NOMO-1 treated with dmso at 0.1 percent for 144 hours (cell line): ENCODE measurements at regions not wholly inside any gene's neighbourhood (a gene's known extent, or its start where the extent isn't known, plus 50 kb on each side); places are given as distances from the start of the nearest gene placed in this dataset.
"Not testable (repeated sequence)": the region's sequence is repeated elsewhere in the genome, so short reads cannot be mapped to it uniquely, and the experiment has no call there.

Source experiments
- DNase-seq: peaks from one replicate; lab custom pipeline; 2025; ENCODE audit not compliant: unreplicated experiment; lab: John Stamatoyannopoulos, UW

DNA sequence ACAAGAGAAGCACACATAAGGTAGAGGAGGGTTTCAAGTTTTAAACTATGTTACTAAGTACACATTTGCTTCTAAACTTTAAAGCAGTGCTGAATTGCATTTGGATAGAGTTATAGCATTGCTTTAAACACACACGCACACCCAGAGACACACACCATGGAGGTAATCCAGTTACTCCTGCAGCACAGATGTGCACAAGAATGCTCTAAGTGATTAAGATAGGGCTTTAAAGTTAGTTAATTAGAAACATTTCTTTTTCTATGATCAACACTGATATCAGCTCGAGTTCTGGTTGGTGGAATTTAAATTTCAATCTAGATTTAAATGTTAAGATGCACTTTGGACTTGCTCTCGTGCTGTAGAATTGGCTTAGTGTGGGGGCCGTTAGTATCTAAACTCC, 492.3 kb downstream of the ZEB2 start:
- no peak for DNase-seq

DNA sequence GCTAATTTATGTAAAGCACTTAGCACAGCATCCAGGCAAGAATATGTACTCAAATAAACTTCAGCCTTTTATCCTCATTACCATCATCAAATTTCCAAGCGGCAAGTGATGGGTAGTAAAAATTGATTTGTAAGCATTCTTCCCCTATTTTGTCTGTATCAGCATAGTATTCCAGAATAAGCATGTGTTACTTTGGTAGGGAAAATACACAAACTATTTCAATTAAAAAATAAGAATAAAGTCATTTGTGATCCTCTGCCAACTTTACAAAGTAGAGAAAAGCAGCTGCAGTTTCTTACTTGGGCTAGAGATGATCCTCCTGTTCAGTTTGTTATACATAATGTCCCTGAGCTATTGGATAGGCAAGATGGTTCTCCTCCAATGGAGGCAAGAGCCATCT, 493.2 kb downstream of the ZEB2 start:
- DNase-seq: no peak

DNA sequence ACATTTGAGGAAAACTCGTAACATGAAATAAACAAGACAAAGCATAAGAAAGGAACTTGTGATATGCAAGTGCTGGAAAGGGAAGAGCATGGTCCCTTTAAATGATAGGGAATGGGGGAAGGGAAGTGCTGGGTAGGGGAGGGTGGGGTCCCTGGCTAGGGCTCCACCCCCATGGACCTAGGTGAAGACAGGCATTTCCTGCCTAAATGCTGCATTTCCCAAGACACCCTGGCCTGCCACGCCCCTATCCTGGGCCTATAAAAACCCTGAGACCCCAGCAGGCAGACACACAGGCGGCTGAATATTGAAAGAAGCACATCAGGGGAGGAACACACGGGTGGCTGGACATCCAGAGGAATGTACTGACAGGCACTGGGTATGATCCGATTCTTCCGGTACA, 499.9 kb downstream of the ZEB2 start:
- DNase-seq: no peak

DNA sequence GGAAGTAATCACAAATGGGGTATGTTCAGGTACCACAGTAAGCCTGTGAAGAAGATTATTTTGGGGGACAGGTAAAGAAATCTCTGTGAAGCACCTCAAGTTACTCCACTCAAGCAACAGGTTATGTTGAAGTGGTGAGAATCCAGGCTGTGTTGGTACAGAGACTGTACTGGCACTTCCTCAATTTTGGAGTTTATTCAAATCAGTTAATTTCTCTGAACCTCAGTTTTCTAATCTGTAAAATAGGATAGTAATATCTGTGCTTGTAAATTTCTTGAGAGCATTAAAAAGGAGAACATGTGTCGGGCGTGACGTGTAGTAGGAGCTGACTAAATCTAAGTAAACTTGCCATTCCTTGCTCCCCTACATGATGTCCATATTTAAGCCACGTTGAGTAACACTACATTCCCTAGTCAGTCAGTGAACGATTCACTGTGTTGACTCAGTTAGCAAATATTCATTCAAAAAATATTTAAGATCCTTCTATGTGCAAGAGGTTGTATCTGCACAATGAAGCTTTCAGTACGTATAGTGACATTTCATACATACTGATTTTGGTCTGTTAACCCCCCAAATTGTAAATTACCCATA, 504.2 kb downstream of the ZEB2 start:
- DNase-seq: no peak

DNA sequence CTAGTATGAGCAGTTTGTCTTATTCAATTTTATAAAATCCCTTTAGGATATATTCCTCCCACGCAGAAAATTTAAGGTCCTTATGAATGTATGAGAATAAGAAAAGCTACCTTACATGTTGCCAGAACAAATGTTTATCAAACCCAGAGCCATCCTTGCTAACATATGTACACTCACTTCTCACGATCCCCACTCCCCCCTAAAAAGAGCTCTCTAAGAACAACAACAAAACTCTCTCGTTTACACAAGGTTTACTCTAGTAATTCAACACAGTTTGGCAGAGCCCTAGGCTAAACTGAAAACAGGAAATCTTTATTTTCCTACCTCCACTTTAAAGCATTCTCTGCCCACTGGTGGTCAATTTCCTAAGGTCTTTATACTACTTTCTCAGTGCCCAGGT, 504.9 kb downstream of the ZEB2 start:
- no peak for DNase-seq

DNA sequence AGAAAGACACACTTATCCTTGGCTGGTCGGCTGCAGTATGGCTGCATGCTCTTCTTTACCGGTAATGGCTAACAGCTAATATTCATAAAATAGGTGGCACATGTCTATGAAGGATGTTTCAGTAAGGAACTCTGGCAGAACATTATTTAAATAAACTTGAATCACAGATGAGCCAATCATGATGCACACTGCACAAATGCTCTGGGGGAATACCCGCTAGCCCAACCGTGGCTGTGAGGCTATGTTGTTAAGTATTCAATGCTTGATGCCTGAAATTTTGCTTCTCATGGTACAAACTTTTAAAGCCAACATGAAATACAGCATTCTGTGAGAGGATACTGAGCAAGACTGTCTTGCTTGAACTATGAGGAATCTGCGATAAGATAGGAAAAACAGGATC, 505.8 kb downstream of the ZEB2 start:
- DNase-seq: no peak

DNA sequence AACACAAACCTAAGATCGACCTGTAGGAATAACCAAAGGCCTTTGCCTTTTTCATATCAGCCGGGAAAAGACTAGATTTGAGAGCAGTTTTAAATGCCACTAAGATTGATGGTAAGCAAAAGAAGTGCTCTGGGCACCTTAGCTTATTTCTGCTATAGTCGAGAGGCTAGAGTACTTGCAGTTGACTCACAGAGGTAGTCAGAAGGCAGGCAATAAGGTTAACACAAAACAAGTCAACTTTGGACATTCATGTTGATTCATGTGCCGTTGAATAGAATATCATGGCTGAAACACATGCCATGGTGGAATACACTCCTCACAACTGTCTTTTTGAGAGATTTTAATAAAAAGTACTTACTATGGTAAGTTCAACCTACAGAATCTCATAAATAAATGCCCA, 507.6 kb downstream of the ZEB2 start:
- no peak for DNase-seq

DNA sequence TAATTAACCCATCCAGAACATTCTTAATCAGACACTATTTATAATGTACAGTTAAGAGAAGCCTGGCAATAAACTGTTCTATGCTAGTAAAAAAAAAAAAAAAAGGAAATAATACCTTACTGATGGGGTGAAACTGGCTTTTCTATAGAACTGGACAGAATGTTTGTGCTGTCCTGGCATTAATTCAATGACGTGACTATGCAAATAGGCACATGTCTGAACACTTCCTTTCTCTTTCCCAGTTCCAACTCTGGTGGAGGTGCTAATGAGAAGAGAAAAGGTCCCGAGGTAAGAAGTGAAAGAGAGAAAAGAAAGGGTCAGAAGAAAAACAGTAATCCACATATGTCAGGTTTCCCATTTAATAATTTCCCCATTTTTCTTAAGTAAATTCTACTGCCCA, 508.4 kb downstream of the ZEB2 start:
- no peak for DNase-seq

DNA sequence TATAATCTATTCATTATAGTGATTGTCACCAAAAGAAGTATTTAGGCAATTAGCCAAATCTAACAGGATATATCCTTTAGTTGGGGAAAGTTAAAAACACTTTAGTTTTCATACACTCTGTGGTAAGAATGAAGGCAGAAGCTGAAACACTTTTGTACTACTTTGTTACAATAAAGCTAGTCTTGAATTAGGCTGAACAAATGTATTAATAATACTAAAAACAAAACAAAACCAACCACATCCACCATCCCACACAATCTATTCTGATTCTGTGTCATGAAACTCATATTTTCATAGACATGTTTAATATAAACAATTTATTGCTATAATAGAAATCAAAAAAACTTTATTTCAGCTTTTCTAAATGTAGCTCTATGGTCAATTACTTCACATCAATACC, 508.8 kb downstream of the ZEB2 start:
- no peak for DNase-seq

DNA sequence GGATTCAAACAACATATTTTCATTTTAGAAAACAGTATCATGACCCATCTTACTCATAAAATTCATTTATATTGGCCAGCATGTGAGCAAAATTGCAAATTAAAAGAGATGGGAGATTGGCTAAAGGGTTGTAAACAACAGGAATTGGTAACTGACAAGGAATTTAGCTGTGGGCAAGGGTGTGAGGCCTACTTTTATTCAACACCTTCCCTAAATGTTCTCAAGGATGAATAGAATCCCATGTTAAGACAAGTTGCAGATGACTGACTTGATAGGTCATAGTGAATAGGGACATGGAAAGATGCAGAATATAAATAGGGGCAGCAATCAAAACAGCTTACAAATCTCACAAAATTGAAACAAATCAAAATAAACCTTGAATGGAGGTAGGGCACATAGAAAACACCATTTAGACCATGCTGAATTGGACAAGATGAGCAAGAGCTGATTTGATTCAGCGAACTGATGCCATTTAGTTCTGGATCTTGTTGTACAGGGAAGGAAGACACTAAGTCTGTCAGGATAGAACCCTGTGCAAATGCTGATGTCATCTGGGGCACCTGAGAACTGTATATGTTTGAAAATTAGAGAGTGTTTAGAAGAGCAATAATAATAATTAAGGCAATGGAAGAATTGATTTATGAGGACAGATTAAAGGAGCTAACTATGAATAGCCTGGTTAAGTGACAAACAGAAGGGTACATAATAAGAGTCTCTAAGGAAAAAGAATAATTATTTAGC, 509.7 kb downstream of the ZEB2 start:
- DNase-seq: no peak

DNA sequence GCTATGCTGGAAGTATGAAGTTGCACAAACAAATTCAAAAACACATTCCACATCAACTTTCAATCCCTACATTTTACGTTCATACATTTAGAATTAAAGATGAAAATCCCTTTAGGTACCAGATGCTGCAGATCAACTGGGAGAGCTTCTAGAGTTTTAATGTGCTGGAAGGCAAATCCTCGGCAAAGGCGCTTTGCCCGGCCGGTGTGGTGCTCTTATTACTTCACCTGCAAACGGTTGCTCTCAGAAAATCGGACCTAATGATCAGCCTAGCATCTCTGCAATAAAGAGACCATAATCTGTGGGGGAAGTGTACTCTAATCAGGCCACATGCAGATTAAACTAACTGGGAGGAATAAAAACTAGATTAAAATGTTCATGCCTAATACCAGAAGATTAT, 513.8 kb downstream of the ZEB2 start:
- no peak for DNase-seq

DNA sequence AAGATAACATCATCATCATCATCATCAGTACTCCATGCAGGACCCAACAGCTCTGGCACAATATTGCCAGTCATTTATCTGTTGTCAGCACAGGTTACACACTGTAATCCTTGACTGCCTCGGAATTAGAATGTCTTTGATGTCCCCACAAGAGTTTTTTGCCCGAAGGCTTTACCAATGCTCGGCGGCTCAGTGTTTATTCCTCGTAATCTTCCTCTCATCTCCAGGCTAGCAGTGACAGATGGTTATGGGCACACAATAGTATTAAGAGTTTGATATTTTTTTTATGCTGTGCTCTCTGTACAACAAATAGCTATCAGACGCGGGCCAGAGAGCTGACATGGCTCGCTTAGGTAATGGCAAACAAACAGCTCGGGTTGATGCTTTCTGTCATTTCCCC, 515.2 kb downstream of the ZEB2 start:
- no peak for DNase-seq

DNA sequence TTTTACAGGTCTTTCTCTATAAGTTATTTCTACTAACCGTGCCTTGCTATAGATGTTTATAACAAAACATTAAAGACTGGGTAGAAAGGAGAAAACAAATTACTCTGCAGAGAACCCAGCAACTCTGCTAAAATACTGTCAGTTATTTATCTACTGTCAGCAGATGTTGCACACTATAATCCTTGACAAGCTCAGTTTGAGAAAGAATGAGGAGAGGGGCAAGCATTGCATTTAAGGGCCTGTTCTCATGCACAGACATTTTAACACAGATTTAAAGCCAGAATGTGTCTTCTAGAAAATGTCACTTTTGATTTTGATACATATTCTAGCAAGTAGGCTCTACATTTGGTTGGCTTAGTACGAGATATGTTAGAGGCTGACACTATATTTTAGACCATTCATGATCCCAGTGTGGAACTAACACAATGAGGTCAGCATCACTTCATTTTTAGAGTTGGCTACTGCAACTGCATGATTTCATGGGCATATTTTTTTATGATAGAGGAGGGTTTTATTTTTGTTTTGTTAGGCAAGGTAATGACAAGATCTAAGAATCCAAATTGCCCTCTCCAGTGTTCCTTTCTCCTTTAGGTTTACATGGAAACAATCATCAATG, 516.4 kb downstream of the ZEB2 start:
- no peak for DNase-seq

DNA sequence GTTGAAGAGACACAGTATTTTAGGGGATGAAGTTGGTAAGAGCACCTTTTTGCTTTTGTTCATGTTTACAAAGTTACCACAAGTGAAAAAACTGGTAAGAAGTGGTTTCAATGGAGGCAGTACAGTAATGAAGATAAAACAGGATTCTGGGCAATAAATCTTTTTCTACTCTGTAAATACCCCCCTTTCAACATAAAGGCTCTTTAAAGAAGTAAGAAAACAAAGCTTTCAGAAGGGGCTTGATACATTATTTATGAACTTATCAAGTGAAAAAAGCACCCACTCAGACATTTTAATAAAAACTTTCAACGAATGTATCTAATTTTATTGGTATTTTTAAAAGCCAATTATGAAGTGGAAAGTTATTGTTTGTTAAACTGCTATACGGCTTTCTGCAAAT, 522.9 kb downstream of the ZEB2 start:
- no peak for DNase-seq

DNA sequence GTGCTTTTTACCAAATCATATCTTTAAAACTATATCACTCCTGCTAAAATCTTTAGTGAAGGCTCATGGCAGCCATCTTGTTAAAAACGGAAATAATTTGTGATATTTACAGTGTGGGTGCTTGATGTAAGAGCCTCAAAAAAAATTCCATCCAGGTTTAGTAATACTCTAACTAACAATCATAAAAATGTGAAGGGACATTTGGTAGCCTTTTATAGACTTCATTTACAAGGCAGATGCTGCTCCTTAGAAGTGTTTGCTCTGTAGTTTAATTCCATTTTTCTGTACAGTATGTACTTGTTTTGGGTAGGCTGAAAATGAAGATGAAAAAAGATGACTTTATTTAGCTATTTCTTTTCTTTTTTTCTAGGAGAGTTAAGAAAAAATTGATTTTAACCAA, 525.0 kb downstream of the ZEB2 start:
- no peak for DNase-seq

DNA sequence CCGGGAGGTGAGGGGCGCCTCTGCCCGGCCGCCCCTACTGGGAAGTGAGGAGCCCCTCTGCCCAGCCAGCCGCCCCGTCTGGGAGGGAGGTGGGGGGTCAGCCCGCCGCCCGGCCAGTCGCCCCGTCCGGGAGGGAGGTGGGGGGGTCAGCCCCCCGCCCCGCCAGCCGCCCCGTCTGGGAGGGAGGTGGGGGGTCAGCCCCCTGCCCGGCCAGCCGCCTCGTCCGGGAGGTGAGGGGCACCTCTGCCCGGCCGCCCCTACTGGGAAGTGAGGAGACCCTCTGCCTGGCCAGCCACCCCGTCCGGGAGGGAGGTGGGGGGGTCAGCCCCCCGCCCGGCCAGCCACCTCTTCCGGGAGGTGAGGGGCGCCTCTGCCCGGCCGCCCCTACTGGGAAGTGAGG, 528.3 kb downstream of the ZEB2 start:
- DNase-seq: not testable (repeated sequence)

DNA sequence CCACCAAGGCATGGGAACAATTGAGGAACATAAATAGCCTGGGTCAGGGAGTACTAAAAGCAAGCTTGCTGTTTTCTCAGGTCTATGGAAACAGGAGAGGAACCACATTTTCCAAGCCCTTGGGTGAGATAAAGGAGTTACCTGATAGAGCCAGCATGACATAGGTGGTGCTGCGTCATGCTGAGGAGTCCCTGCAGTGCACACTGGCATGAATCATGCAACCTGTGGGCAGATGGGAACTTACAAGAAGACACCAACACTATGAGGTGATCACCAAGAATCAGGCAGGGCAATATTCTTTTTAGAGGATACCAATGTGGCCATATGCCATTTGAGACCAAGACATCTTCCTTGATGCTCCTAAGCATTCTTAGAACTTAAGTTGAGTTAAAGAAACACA, 531.8 kb downstream of the ZEB2 start:
- no peak for DNase-seq

DNA sequence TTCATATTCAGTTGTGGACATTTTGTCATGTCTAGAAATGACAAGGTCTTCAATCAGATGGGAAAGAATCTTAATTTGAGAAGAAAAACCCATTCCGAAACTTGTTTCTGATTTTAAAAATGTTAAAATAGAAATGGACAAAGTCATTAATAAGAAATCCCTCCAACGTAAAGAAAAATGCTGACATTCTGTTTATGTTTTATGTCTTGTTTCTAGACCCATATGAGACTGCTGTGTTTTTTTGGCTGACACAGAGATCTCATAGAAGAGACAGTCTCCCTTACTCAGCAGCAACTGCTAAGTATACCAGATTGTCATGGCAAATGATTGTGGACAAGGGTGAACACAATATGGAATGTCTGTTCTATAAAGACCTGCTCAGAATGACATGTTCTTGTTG, 538.5 kb downstream of the ZEB2 start:
- no peak for DNase-seq

DNA sequence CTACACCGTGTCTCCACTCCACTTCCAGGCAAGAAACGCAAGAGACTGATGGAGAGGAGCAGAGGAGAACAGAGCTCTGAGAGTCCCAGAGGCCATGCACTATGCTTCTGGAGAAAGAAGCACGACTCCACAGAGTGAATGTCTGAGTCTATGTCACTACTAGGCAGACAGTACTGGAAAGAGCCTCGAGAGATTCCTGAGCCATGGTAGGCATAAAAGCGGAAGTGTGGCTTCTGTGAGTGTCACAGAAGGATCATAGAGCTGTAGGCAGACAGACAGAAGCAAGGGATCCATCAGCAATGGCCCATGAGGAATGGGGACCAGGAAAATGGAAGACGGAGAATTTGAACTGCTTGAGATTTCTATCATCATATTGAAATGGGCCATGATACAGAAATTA, 542.6 kb downstream of the ZEB2 start:
- no peak for DNase-seq

DNA sequence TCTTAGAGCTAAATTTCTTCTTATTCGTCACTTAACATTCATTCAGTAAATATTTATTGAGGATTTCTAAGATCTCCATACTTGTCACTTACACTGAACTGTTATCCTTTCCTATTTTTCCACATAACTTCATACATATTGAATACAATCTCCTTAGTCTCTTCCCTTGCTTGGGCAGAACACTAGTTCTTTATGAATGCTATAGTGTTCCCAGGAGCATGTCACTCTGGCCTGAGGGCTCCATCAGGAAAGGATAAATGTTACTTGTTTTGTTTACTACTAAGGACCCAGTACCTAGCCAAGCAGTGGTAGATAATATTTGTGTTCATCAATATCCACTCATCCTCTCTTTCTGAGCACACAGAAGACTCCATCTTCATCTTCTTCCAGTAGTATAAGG, 544.7 kb downstream of the ZEB2 start:
- no peak for DNase-seq

DNA sequence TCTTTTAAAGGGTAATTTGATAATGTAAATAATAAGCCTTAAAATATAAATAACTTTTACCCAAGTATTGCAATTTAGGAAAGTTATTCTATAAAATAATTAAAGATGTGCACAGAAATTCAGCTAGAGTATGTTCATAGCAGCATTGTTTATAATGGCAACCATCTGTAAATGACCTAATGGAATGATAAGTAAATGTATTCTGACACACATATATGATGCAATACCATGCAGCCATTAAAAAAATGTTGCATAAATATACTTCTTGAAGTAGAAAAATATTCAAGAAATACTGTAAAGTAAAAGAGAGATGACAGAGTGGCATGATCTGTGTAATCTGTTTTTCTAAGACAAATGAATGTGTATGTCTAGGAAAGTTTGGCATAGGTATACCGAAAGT, 545.7 kb downstream of the ZEB2 start:
- DNase-seq: no peak

DNA sequence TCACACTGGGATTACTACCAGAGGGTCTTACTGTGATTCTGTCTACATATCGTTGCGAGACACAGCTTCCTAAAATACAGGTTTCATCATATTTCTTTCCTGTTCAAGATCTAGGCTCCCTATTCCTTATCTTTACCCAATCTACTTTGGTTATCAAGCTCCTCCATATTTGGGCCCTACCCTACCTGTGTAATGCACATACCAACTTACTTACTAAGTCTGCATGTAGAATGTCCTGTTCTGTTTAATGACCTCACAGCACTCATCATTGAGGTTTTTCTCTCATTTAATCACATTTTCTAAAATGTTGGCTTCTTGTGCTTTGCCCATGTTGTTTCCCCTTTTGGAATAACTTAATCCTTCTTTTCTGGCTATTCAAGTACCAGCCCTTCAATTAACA, 551.1 kb downstream of the ZEB2 start:
- DNase-seq: no peak

DNA sequence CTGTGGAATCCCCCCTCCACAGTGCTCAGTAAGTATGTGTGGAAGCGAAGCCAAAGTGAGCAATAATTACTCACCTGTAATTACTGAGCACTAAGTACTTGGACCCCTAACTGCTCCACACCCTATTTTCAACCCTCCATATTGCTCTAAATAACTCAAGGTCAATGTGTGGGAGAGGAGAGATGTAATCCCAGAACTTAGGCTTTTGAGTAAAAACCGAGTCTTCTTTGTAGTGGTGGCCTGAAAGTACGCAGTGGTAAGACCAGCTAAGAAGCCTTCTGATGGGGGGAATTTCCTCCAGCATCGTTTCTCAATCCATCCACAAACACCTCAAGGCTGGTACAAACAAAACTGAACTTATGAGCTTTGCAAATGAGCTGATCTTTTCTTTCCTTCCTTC, 551.6 kb downstream of the ZEB2 start:
- DNase-seq: no peak
